ENCODE measurements at regions not wholly inside any gene's neighbourhood (a gene's known extent, or its start where the extent isn't known, plus 50 kb on each side); places are given as distances from the start of the nearest gene placed in this dataset.

DNA sequence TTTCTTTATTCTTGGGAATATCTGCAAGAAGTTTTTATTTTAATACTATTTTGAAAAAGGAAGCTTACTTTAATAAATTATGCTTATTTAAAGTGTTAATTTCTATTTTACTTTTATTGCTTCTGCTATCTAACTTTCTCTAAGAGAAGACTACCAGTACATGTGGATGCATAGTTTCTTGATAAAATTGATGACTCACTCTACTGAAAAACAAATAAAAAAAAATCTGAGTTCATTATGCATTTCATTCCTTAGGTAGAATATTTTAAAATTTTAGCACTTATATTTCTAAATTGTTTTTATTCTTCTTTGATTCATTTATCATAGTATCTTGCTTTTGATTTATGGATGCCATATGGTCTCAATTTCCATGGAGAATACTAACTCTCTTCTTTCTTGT lies 217.9 kb downstream of the TAF11L14 start:
- no peak for TF ChIP-seq GABPA (IDR thresholded peaks at IDR 0.05; ENCODE audit: low read depth)
- no peak for TF ChIP-seq SPI1 (IDR thresholded peaks at IDR 0.05; ENCODE audit: borderline replicate concordance, low read depth)
- TF ChIP-seq POLR2AphosphoS5 (IDR thresholded peaks at IDR 0.05; ENCODE audit: low read depth), result no peak
- TF ChIP-seq, protein P1, sequence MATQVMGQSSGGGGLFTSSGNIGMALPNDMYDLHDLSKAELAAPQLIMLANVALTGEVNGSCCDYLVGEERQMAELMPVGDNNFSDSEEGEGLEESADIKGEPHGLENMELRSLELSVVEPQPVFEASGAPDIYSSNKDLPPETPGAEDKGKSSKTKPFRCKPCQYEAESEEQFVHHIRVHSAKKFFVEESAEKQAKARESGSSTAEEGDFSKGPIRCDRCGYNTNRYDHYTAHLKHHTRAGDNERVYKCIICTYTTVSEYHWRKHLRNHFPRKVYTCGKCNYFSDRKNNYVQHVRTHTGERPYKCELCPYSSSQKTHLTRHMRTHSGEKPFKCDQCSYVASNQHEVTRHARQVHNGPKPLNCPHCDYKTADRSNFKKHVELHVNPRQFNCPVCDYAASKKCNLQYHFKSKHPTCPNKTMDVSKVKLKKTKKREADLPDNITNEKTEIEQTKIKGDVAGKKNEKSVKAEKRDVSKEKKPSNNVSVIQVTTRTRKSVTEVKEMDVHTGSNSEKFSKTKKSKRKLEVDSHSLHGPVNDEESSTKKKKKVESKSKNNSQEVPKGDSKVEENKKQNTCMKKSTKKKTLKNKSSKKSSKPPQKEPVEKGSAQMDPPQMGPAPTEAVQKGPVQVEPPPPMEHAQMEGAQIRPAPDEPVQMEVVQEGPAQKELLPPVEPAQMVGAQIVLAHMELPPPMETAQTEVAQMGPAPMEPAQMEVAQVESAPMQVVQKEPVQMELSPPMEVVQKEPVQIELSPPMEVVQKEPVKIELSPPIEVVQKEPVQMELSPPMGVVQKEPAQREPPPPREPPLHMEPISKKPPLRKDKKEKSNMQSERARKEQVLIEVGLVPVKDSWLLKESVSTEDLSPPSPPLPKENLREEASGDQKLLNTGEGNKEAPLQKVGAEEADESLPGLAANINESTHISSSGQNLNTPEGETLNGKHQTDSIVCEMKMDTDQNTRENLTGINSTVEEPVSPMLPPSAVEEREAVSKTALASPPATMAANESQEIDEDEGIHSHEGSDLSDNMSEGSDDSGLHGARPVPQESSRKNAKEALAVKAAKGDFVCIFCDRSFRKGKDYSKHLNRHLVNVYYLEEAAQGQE (IDR thresholded peaks at IDR 0.05; ENCODE audit: insufficient replicate concordance, low read depth), result no peak
- TF ChIP-seq, protein P2, sequence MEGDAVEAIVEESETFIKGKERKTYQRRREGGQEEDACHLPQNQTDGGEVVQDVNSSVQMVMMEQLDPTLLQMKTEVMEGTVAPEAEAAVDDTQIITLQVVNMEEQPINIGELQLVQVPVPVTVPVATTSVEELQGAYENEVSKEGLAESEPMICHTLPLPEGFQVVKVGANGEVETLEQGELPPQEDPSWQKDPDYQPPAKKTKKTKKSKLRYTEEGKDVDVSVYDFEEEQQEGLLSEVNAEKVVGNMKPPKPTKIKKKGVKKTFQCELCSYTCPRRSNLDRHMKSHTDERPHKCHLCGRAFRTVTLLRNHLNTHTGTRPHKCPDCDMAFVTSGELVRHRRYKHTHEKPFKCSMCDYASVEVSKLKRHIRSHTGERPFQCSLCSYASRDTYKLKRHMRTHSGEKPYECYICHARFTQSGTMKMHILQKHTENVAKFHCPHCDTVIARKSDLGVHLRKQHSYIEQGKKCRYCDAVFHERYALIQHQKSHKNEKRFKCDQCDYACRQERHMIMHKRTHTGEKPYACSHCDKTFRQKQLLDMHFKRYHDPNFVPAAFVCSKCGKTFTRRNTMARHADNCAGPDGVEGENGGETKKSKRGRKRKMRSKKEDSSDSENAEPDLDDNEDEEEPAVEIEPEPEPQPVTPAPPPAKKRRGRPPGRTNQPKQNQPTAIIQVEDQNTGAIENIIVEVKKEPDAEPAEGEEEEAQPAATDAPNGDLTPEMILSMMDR (IDR thresholded peaks at IDR 0.05; ENCODE audit: insufficient read depth, low read length), result no peak
- no peak overlapping the region for H3K4me3 ChIP-seq (replicated peaks; ENCODE audit: insufficient read depth, low read length)
- no peak for DNase-seq (ENCODE audit: low read depth in 1 of 2, low spot score in 1 of 2)
- H3K27ac ChIP-seq (replicated peaks), result no peak overlapping the region
- no peaks in the 10 kb centered on the region for H3K27me3 ChIP-seq (ENCODE audit: insufficient read depth, poor library complexity, severe bottlenecking)

DNA sequence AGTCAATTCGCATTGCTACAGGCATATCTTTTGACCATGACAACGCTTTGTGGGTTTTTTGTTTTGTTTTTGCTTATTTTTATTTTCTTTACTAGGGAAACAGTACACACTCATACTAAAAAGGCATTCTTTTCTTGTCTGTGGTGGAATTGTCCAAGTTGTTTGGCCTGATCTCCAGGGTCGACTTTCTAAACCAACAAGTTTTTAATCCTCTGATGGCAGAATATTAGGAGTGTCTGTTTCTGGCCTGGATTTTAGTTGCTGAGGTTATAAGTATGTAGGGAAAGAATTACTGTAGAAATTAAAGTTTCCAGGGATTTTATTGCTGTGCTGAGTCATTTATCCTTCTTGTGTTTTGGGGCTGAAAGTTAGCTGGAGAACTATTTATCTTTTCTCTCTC lies 218.5 kb downstream of the TAF11L14 start:
- no peak overlapping the region for H3K4me3 ChIP-seq (replicated peaks; ENCODE audit: insufficient read depth, low read length)
- TF ChIP-seq GABPA (IDR thresholded peaks at IDR 0.05; ENCODE audit: low read depth), result no peak
- TF ChIP-seq POLR2AphosphoS5 (IDR thresholded peaks at IDR 0.05; ENCODE audit: low read depth), result no peak
- TF ChIP-seq SPI1 (IDR thresholded peaks at IDR 0.05; ENCODE audit: borderline replicate concordance, low read depth), result no peak
- TF ChIP-seq, protein P1 (IDR thresholded peaks at IDR 0.05; ENCODE audit: insufficient replicate concordance, low read depth), result no peak
- TF ChIP-seq, protein P2 (IDR thresholded peaks at IDR 0.05; ENCODE audit: insufficient read depth, low read length), result no peak
- no peak overlapping the region for H3K27ac ChIP-seq (replicated peaks)
- no peak for DNase-seq (ENCODE audit: low read depth in 1 of 2, low spot score in 1 of 2)
- H3K27me3 ChIP-seq (ENCODE audit: insufficient read depth, poor library complexity, severe bottlenecking), result no peaks in the 10 kb centered on the region

DNA sequence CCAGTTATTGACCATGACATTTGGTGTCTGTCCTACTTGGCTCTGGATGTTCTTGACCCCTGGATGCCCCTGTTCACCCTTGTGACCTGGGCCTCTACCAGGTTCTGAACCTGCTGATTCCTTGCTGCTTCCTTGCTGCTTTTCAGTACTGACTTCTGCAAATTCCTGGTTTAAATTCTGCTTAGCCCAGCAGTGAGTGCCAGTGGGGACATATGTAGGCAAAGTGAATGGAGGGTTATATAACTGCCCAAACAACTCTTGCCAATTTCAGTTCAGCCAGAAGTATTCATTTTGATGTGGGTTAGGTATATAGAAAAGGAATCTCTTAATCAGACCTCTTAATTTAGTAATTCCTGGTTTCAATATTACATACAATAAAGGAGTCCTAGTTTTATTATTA lies 220.6 kb downstream of the TAF11L14 start:
- TF ChIP-seq GABPA (IDR thresholded peaks at IDR 0.05; ENCODE audit: low read depth), result no peak
- TF ChIP-seq, protein P2 (IDR thresholded peaks at IDR 0.05; ENCODE audit: insufficient read depth, low read length), result no peak
- TF ChIP-seq POLR2AphosphoS5 (IDR thresholded peaks at IDR 0.05; ENCODE audit: low read depth), result no peak
- TF ChIP-seq, protein P1 (IDR thresholded peaks at IDR 0.05; ENCODE audit: insufficient replicate concordance, low read depth), result no peak
- no peak for TF ChIP-seq SPI1 (IDR thresholded peaks at IDR 0.05; ENCODE audit: borderline replicate concordance, low read depth)

More for the DNA sequence above, 220.6 kb downstream of the TAF11L14 start:
- Histone ChIP-seq H3K4me3 (replicated peaks; ENCODE audit: insufficient read depth, low read length) (no peak overlapping the region), H3K27me3 (ENCODE audit: insufficient read depth, poor library complexity, severe bottlenecking) (no peaks in the 10 kb centered on the region), H3K27ac (replicated peaks) (no peak overlapping the region)
- no peak for DNase-seq (ENCODE audit: low read depth in 1 of 2, low spot score in 1 of 2)

Data from HL-60 (cell line).